Muscle of leg (tissue), 3 donors: ENCODE measurements at regions not wholly inside any gene's neighbourhood (a gene's known extent, or its start where the extent isn't known, plus 50 kb on each side); places are given as distances from the start of the nearest gene placed in this dataset.
"Not testable (repeated sequence)": the region's sequence is repeated elsewhere in the genome, so short reads cannot be mapped to it uniquely, and the experiment has no call there.

ENCODE experiments used
- DNase-seq: peaks from one replicate; pipeline ENCODE4 v3.0.0; 2013
- H3K27ac ChIP-seq: one replicate; pipeline ENCODE4 v1.5.1; 2013; ENCODE audit warnings: mild to moderate bottlenecking, low read length, control low read depth
- H3K27me3 ChIP-seq: one replicate; pipeline ENCODE4 v1.6.1; 2013; ENCODE audit warnings: low read length; ENCODE audit not compliant: control insufficient read depth, insufficient read depth
- H3K36me3 ChIP-seq: one replicate; pipeline ENCODE4 v1.6.1; 2013; ENCODE audit warnings: low read length; ENCODE audit not compliant: control insufficient read depth, insufficient read depth
- H3K4me1 ChIP-seq: one replicate; pipeline ENCODE4 v1.6.1; 2013; ENCODE audit warnings: low read length; ENCODE audit not compliant: control insufficient read depth, insufficient read depth
- H3K4me3 ChIP-seq: one replicate; pipeline ENCODE4 v1.5.1; 2013; ENCODE audit warnings: low read length, control low read depth
- H3K9me3 ChIP-seq: replicated peaks from 2 replicates; pipeline ENCODE4 v1.6.1; 2013; ENCODE audit warnings: low read depth, low read length; ENCODE audit not compliant: control insufficient read depth
- WGBS: methylation state at CpG from one replicate; pipeline ENCODE4 v1.1.5; 2013; ENCODE audit warnings: missing lambda C conversion rate; ENCODE audit not compliant: insufficient coverage; 5-methylcytosine and 5-hydroxymethylcytosine counted together

GRCh38 chr12:90455756-90456155 lies 499.2 kb downstream of the CCER1 start:
- Histone ChIP-seq H3K27ac (no peak overlapping the region), H3K9me3 (no peaks in the 10 kb centered on the region), H3K36me3 (no peaks in the 10 kb centered on the region), H3K27me3 (no peaks in the 10 kb centered on the region), H3K4me1 (no peaks in the 10 kb centered on the region), H3K4me3 (no peak overlapping the region)
- 40% methylated on average over 2 of the region's 2 CpGs for WGBS
- DNase-seq: peak; percentile 56

- Histone ChIP-seq H3K27me3 (no peaks in the 10 kb centered on the region), H3K27ac (no peak overlapping the region), H3K9me3 (no peaks in the 10 kb centered on the region), H3K36me3 (no peaks in the 10 kb centered on the region), H3K4me1 (no peaks in the 10 kb centered on the region), H3K4me3 (no peak overlapping the region)
- DNase-seq: peak; percentile 86
Observed at GRCh38 chr12:90449611-90450010, 505.4 kb downstream of the CCER1 start.

- H3K4me3 ChIP-seq, H3K27me3 ChIP-seq, DNase-seq, H3K36me3 ChIP-seq, H3K4me1 ChIP-seq, H3K27ac ChIP-seq, H3K9me3 ChIP-seq: not testable (repeated sequence)
- WGBS: 96% methylated on average over 3 of the region's 7 CpGs
Observed at GRCh38 chr12:90443466-90443865, 511.5 kb downstream of the CCER1 start.

GRCh38 chr12:90441431-90441830 lies 513.5 kb downstream of the CCER1 start:
- no peak overlapping the region for H3K4me3 ChIP-seq
- no peaks in the 10 kb centered on the region for H3K36me3 ChIP-seq
- H3K27me3 ChIP-seq: no peaks in the 10 kb centered on the region
- H3K4me1 ChIP-seq: no peaks in the 10 kb centered on the region
- H3K27ac ChIP-seq: no peak overlapping the region
- DNase-seq: no peak
- WGBS: no CpG with 5 or more reads among the region's 1 CpG
- H3K9me3 ChIP-seq: peaks cover 8% of the 10 kb centered on the region

- DNase-seq: no peak
- H3K27me3 ChIP-seq: no peaks in the 10 kb centered on the region
- H3K4me3 ChIP-seq: no peak overlapping the region
- H3K27ac ChIP-seq: no peak overlapping the region
- H3K9me3 ChIP-seq: no peaks in the 10 kb centered on the region
- WGBS: no CpG with 5 or more reads among the region's 3 CpGs
- H3K4me1 ChIP-seq: no peaks in the 10 kb centered on the region
- H3K36me3 ChIP-seq: no peaks in the 10 kb centered on the region
Observed at GRCh38 chr12:90428881-90429280, 526.1 kb downstream of the CCER1 start.

- H3K27me3 ChIP-seq: no peaks in the 10 kb centered on the region
- no peaks in the 10 kb centered on the region for H3K9me3 ChIP-seq
- no peak overlapping the region for H3K4me3 ChIP-seq
- DNase-seq: peak; percentile 78
- no peaks in the 10 kb centered on the region for H3K36me3 ChIP-seq
- no peak overlapping the region for H3K27ac ChIP-seq
- 88% methylated on average over 1 of the region's 1 CpG for WGBS
- H3K4me1 ChIP-seq: no peaks in the 10 kb centered on the region
Observed at GRCh38 chr12:90428465-90428864, 526.5 kb downstream of the CCER1 start.

- no peaks in the 10 kb centered on the region for H3K9me3 ChIP-seq
- no peak overlapping the region for H3K4me3 ChIP-seq
- no CpG with 5 or more reads among the region's 2 CpGs for WGBS
- no peaks in the 10 kb centered on the region for H3K36me3 ChIP-seq
- DNase-seq: no peak
- no peaks in the 10 kb centered on the region for H3K27me3 ChIP-seq
- no peak overlapping the region for H3K27ac ChIP-seq
- no peaks in the 10 kb centered on the region for H3K4me1 ChIP-seq
Observed at GRCh38 chr12:90423965-90424364, 531.0 kb downstream of the CCER1 start.

GRCh38 chr12:90410962-90411361 lies 544.0 kb downstream of the CCER1 start:
- no peaks in the 10 kb centered on the region for H3K9me3 ChIP-seq
- H3K27ac ChIP-seq: no peak overlapping the region
- 97% methylated on average over 33 of the region's 33 CpGs for WGBS
- no peaks in the 10 kb centered on the region for H3K27me3 ChIP-seq
- no peaks in the 10 kb centered on the region for H3K36me3 ChIP-seq
- no peak for DNase-seq
- no peak overlapping the region for H3K4me3 ChIP-seq
- no peaks in the 10 kb centered on the region for H3K4me1 ChIP-seq

- no peak for DNase-seq
- no peak overlapping the region for H3K4me3 ChIP-seq
- no peaks in the 10 kb centered on the region for H3K4me1 ChIP-seq
- H3K27ac ChIP-seq: no peak overlapping the region
- H3K27me3 ChIP-seq: no peaks in the 10 kb centered on the region
- H3K9me3 ChIP-seq: no peaks in the 10 kb centered on the region
- no peaks in the 10 kb centered on the region for H3K36me3 ChIP-seq
- no CpG with 5 or more reads among the region's 2 CpGs for WGBS
Observed at GRCh38 chr12:90407841-90408240, 547.1 kb downstream of the CCER1 start.

GRCh38 chr12:90404071-90404470 lies 550.9 kb downstream of the CCER1 start:
- no peak overlapping the region for H3K4me3 ChIP-seq
- H3K9me3 ChIP-seq: no peaks in the 10 kb centered on the region
- no peak for DNase-seq
- no peak overlapping the region for H3K27ac ChIP-seq
- H3K27me3 ChIP-seq: no peaks in the 10 kb centered on the region
- no peaks in the 10 kb centered on the region for H3K36me3 ChIP-seq
- no peaks in the 10 kb centered on the region for H3K4me1 ChIP-seq

- no peak for DNase-seq
- Histone ChIP-seq H3K4me3 (no peak overlapping the region), H3K4me1 (no peaks in the 10 kb centered on the region), H3K36me3 (no peaks in the 10 kb centered on the region), H3K27ac (no peak overlapping the region), H3K9me3 (peaks cover 4% of the 10 kb centered on the region), H3K27me3 (no peaks in the 10 kb centered on the region)
- WGBS: no CpG with 5 or more reads among the region's 2 CpGs
Observed at GRCh38 chr12:90401185-90401584, 553.8 kb downstream of the CCER1 start.
